Rectal smooth muscle tissue (tissue), 1 donor: ENCODE measurements at regions not wholly inside any gene's neighbourhood (a gene's known extent, or its start where the extent isn't known, plus 50 kb on each side); places are given as distances from the start of the nearest gene placed in this dataset.

Experiments
- H3K27ac ChIP-seq: one replicate; pipeline ENCODE4 v1.7.0; 2013; ENCODE audit warnings: low read depth, low read length, inconsistent platforms
- H3K27me3 ChIP-seq: one replicate; pipeline ENCODE4 v1.7.0; 2013; ENCODE audit warnings: low read length; ENCODE audit not compliant: control insufficient read depth, insufficient read depth
- H3K36me3 ChIP-seq: one replicate; pipeline ENCODE4 v1.7.0; 2013; ENCODE audit warnings: low read length; ENCODE audit not compliant: control insufficient read depth, insufficient read depth
- H3K4me1 ChIP-seq: one replicate; pipeline ENCODE4 v1.7.0; 2013; ENCODE audit warnings: low read length; ENCODE audit not compliant: control insufficient read depth, insufficient read depth
- H3K4me3 ChIP-seq: one replicate; pipeline ENCODE4 v1.7.0; 2013; ENCODE audit warnings: low read length
- H3K9ac ChIP-seq: one replicate; pipeline ENCODE4 v1.7.0; 2013; ENCODE audit warnings: low read length

DNA sequence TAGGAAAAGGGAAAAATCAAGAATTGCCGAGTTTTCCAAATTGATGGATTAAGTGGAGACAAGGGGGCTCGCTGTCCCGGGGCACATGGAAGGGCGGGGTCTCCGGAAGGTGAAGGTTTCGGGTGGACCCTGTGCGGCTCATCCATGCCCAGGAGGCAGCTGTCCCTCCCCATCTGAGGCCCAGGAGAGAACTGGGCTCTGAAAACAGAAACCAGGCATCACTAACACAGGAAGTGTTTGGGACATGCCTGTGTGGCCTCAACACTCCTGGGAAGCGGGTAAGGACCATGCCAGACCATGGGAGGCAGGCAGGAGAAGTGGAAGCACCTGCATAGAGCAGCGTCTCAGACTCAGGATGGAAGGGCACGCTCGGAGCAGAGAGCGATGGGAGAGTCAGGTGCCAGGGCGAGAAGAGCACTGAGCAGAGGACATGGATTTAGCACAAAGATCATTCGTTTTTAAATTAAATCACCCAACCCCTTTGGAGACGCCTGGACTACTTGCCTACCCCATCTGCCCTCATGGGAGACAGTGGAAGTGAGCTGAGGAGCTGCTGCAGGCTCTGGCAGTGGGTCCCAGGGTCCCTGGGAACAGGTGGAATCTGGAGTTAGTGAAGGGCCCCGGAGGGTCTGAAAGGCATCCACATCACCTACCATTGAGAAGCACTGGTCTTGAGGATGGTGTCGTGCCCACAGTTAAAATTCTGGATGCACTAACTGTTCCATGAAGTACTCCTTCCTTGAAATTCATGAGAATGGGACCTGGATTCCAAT is 183.2 kb upstream of the SOX1 start:
- Histone ChIP-seq H3K4me1 (no peaks in the 10 kb centered on the region), H3K36me3 (no peaks in the 10 kb centered on the region)

DNA sequence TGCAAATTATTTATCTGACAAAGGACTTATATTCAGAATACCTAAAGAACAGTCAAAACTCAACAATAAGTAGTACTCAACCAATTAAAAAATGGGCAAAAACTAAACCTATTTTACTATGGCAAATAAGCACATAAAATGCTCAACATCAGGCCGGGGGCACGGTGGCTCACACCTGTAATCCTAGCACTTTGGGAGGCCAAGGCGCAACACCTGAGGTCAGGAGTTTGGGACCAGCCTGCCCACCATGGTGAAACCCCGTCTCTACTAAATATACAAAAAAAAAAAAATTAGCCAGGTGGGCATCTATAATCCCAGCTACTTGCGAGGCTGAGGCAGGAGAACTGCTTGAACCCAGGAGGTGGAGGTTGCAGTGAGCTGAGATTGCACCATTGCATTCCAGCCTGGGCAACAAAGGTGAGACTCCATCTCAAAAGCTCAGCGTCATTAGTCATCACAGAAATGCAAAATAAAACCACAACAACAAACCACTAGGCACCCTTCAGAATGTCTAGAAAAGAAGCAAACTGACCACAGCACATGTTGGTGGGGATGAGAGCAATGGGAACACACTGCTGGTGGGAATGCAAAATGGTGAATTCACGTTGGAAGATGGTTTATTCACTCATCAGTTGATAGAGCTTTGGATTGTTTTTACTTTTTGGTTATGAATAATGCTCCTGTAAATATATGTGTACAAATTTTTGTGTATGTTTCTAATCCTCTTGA is 180.6 kb upstream of the SOX1 start:
- Histone ChIP-seq H3K4me3 (no peak overlapping the region), H3K27ac (no peak overlapping the region), H3K27me3 (no peaks in the 10 kb centered on the region), H3K9ac (no peak overlapping the region), H3K36me3 (no peaks in the 10 kb centered on the region), H3K4me1 (no peaks in the 10 kb centered on the region)

More for the DNA sequence above, 183.2 kb upstream of the SOX1 start:
- Histone ChIP-seq H3K4me3 (no peak overlapping the region), H3K27me3 (peaks cover 2% of the 10 kb centered on the region), H3K9ac (no peak overlapping the region), H3K27ac (no peak overlapping the region)

DNA sequence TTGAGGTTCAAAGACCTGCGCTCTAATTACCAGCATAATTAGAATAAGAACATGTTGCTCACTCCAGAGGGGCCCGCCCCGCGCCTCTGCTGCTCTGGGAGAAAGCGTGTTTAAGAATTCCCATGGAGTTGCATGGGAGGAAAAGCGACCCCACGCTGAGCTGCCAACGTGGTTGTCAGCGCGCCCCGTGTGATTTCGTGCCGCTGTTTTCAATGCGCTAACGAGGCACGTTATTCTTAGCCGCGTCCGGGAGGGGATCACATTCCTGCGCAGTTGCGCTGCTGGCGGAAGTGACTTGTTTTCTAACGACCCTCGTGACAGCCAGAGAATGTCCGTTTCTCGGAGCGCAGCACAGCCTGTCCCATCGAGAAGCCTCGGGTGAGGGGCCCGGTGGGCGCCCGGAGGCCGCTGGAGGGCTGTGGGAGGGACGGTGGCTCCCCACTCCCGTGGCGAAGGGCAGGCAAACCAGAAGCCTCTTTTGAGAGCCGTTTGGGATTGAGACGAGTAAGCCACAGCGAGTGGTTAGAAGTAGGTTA is 173.8 kb upstream of the SOX1 start:
- H3K4me1 ChIP-seq: no peaks in the 10 kb centered on the region
- H3K27ac ChIP-seq: no peak overlapping the region
- H3K4me3 ChIP-seq: peak overlapping the region; percentile 9
- H3K36me3 ChIP-seq: no peaks in the 10 kb centered on the region
- peaks cover 7% of the 10 kb centered on the region for H3K27me3 ChIP-seq
- H3K9ac ChIP-seq: no peak overlapping the region

DNA sequence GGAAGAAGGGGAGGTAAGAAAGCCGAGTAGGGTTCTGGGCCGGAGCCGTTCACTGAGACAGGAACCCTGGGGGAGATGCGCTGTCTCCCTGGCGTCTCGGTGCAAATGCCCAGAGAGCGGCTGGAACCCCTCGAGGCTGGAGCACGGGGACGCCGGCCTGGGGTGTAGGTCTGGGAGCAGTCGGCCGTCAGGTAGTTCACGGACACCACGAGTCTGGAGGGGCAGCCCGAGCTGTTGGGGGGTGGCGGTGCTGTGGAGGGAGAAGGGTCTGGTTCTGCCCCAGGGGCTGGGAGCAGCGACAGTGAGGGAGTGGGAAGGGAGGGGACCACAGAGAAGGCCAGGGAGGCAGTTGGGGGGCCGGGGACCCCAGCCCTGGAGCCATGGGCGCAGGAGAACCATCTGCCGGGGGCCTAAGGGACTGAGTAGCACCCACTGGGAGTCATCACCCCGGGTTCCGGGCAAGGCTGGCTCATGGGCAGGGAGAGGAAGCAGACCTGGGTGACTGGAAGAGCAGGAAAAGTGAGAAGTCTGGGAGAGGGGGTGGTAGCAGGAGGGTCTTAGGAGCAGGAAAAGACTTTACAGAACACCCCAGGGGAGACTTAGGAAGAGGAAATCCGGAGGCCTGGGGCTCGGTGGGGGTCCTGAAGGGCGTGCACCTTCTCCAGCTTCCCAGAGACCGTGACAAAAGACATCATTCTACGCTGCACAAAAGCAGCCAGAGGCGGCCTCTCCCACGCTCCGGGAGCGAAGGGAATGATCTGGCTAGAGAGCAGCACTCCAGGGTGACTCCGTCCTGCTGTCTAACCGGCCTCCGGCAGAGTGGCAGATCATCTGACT is 173.1 kb upstream of the SOX1 start:
- Histone ChIP-seq H3K4me1 (no peaks in the 10 kb centered on the region), H3K27ac (no peak overlapping the region), H3K9ac (no peak overlapping the region), H3K27me3 (peaks cover 7% of the 10 kb centered on the region), H3K36me3 (no peaks in the 10 kb centered on the region), H3K4me3 (peak overlapping the region; percentile 9)

DNA sequence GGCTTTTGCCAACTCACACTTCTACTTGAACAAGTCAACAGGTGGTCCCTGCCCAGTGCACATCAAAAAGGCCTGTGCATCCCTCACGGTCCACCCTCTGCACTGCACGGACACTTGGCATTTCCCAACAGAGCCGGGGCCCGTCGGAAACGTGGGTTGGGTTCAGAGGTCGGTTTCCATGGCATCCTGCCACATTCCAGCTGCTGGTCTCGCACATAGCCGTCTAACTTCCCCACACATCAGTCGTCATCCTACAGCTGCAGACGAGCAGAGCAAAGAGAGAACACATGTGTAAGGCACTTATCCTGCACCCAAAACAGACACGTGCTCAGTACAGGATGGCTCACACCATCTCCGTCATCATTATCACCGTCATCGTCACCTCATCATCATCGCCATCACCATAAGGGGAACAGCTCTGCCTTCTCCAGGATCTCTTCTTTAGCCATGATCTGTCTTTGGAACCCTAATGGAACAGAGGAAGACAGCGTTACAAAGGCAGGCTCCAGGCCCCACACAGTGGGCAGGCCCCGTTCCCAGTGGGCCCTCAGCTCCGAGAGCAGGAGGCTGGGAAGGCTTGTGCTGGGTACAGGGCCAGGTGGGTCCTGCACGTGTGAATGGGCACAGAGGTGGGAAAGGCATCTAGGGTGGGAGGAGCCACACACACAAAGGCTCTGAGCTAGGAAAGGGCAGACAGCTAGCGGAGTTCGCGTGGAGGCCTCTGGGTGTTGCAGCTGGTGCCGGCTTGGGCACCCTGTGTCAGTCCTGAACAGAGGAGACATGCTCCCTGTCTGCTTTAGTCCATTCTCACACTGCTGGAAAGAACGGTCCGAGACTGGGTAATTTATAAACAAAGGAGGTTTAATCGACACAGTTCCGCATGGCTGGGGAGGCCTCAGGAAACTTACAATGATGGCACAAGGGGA is 170.8 kb upstream of the SOX1 start:
- Histone ChIP-seq H3K4me3 (no peak overlapping the region), H3K4me1 (no peaks in the 10 kb centered on the region), H3K27ac (no peak overlapping the region), H3K9ac (no peak overlapping the region), H3K27me3 (peaks cover 7% of the 10 kb centered on the region), H3K36me3 (no peaks in the 10 kb centered on the region)

DNA sequence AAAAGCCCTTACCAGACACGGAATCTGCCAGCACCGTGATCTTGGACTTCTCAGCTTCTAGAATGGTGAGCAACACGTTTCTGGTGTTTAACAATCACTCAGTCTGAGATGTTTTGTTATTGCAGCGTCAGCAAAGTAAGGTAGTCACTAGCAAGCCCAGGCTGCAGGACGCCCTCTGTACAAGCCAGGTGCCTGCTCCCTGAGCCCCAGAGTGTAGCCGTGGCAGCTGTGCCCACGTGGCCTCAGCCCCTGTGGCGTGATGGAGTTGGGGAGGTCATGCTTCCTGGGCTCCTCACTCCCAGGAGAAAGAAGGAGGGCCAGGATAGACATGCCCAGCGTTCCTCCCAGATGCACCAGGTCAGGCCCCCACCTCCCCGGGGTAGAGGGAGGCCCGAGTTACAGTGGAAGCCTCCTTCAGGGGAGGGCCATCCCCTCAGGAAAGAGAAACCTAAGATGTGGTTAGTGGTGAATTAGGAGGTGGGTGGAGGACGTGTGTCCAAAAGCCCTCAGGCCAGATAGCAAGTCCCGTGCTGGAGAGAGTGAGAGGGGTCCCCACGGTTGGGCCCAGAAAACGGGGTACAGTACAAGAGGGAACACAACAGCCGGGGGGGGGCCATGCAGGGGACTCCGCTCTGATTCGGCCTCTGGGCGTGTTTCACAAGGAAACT is 169.6 kb upstream of the SOX1 start:
- H3K4me1 ChIP-seq: no peaks in the 10 kb centered on the region
- H3K4me3 ChIP-seq: no peak overlapping the region
- H3K36me3 ChIP-seq: no peaks in the 10 kb centered on the region
- H3K27ac ChIP-seq: no peak overlapping the region
- no peak overlapping the region for H3K9ac ChIP-seq
- peaks cover 7% of the 10 kb centered on the region for H3K27me3 ChIP-seq

DNA sequence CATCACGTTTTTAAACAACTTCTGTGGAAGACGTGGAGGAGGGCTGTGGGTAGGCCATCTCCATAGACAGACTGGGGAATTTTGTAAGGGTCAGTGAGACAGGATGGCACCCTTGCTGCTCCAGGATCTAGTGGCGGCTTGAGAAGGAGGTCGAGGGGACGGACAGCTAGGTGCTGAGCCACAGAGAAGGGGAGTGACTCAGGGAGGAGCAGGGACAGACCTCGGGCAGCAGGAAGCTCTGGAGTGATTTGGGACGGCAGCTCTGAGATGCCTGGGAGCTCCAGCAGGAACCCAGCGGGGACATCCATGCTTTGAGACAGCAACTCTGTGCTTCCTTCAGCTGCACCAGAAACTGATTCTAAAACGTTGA is 169.1 kb upstream of the SOX1 start:
- no peak overlapping the region for H3K9ac ChIP-seq
- no peaks in the 10 kb centered on the region for H3K4me1 ChIP-seq
- H3K27ac ChIP-seq: no peak overlapping the region
- H3K4me3 ChIP-seq: no peak overlapping the region
- no peaks in the 10 kb centered on the region for H3K36me3 ChIP-seq
- H3K27me3 ChIP-seq: peaks cover 5% of the 10 kb centered on the region

DNA sequence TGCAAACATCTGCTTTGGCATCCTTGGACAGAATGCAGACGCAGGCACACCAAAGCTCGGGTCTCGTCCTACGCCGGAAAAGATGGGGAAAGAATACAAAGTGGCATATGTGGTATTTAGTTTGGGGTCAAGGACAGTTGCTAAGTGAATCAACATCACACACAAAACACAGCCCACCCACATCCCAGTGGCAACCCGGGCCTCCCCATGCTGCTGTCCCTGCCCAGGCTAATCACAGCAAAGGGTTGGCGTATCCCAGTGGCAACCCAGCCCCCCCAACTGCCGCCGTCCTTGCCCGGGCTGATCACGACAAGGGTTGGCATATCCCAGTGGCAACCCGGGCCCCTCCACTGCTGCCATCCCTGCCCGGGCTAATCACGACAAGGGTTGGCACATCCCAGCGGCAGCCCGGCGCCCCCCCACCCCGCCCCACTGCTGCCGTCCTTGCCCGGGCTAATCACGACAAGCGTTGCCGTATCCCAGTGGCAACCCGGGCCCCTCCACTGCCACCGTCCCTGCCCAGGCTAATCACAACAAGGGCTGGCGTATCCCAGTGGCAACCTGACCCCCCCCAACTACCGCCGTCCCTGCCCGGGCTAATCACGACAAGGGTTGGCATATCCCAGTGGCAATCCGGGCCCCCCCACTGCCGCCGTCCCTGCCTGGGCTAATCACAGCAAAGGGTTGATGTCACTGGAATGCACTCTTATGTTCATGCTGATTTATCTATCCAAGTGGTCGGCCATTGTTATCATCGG is 167.8 kb upstream of the SOX1 start:
- Histone ChIP-seq H3K36me3 (no peaks in the 10 kb centered on the region), H3K4me1 (no peaks in the 10 kb centered on the region), H3K27me3 (no peaks in the 10 kb centered on the region), H3K9ac (no peak overlapping the region), H3K4me3 (no peak overlapping the region), H3K27ac (no peak overlapping the region)

DNA sequence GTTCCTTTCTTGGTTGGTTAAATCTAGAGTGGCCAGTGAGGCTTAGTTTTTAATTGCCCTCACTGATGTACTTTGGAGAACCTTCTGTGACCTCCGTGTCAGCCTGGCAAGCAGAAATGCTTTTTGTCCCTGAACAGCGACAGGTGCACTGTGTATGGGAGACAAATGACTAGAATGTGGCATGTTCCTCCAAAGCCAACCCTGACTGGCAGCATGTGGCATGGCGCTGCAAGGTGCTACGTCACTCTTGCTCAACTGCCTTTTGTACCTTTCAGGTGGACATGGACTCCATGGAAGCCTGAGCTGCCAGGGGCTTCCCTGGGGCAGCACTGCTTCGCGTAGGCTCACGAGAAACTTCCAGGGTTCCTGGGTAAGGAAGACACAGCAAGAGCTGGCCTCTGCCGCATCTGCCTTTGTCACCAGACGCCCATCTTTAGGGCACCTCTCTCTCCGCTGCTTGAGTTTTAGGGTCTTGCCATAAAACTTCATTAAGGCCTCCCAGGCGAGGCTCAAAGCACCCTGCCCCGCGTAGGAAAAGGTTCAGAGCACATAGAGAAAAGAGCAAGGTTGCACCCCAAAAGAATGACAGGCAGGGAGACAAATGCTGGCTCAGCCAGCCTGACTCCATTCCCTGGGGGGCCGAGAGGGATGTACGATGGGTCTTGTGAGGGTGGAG is 167.1 kb upstream of the SOX1 start:
- Histone ChIP-seq H3K9ac (no peak overlapping the region), H3K27ac (no peak overlapping the region), H3K4me1 (no peaks in the 10 kb centered on the region), H3K27me3 (no peaks in the 10 kb centered on the region), H3K36me3 (no peaks in the 10 kb centered on the region), H3K4me3 (no peak overlapping the region)

DNA sequence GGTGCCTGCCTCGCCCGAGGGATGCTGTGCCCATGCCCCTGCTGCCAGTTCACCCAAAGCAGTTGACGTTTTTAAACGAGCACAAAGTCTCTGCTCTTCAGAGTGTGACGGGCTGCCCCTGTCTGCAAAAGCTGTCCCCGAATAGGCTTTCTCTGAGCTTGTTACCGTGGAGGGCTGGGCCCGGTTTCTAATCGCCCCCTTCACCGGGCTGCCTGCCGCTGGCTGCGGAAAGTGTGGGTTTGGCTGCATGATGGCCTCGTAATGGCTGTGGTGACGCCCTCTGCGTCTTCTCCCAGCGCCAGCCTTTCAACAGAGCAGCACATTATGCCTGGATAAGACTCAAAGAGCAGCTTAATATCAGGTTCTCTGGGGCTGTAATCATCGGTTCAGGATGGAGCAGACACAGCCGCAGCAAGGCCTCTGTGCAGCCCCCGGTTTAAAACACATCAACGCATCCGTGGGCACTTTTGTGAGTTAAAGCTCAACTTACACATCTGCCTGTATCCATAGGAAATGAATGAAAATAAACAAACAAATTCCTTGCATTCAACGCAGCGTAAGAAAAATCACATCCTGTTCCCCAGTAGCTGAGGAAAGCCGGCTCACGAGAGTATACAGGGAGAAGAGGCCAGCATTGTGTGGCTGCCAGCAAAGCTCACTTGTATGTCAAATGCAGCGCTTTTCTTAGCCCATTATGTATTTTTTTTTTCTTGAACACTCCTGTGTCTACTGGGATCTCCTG is 166.4 kb upstream of the SOX1 start:
- Histone ChIP-seq H3K4me3 (no peak overlapping the region), H3K4me1 (no peaks in the 10 kb centered on the region), H3K36me3 (no peaks in the 10 kb centered on the region), H3K27ac (no peak overlapping the region), H3K27me3 (no peaks in the 10 kb centered on the region), H3K9ac (no peak overlapping the region)
